ENCODE measurements at regions not wholly inside any gene's neighbourhood (a gene's known extent, or its start where the extent isn't known, plus 50 kb on each side); places are given as distances from the start of the nearest gene placed in this dataset.

GRCh38 chr14:106811162-106811561 lies 1284.8 kb downstream of the TMEM121 start:
- DNase-seq (ENCODE audit: extremely low read depth, low read depth), result no peak
- no peak for TF ChIP-seq CTCF (IDR thresholded peaks at IDR 0.05; ENCODE audit: low read depth, low read length, missing control alignments)
- H3K4me3 ChIP-seq (replicated peaks; ENCODE audit: low read depth, low read length), result no peak overlapping the region

GRCh38 chr14:106812788-106813476 lies 1286.5 kb downstream of the TMEM121 start:
- no peak overlapping the region for H3K4me3 ChIP-seq (replicated peaks; ENCODE audit: low read depth, low read length)
- DNase-seq (ENCODE audit: extremely low read depth, low read depth), result no peak
- TF ChIP-seq CTCF (IDR thresholded peaks at IDR 0.05; ENCODE audit: low read depth, low read length, missing control alignments), result no peak

GRCh38 chr14:106813477-106813823 lies 1287.1 kb downstream of the TMEM121 start:
- TF ChIP-seq CTCF (IDR thresholded peaks at IDR 0.05; ENCODE audit: low read depth, low read length, missing control alignments), result no peak
- no peak overlapping the region for H3K4me3 ChIP-seq (replicated peaks; ENCODE audit: low read depth, low read length)
- no peak for DNase-seq (ENCODE audit: extremely low read depth, low read depth)

GRCh38 chr14:106820119-106820518 lies 1293.7 kb downstream of the TMEM121 start:
- no peak for TF ChIP-seq CTCF (IDR thresholded peaks at IDR 0.05; ENCODE audit: low read depth, low read length, missing control alignments)
- no peak overlapping the region for H3K4me3 ChIP-seq (replicated peaks; ENCODE audit: low read depth, low read length)
- no peak for DNase-seq (ENCODE audit: extremely low read depth, low read depth)

- DNase-seq (ENCODE audit: extremely low read depth, low read depth), result no peak
- no peak for TF ChIP-seq CTCF (IDR thresholded peaks at IDR 0.05; ENCODE audit: low read depth, low read length, missing control alignments)
- H3K4me3 ChIP-seq (replicated peaks; ENCODE audit: low read depth, low read length), result no peak overlapping the region
These were observed 1294.7 kb downstream of the TMEM121 start for GRCh38 chr14:106821119-106821518.

GRCh38 chr14:106822905-106823304 lies 1296.5 kb downstream of the TMEM121 start:
- no peak for DNase-seq (ENCODE audit: extremely low read depth, low read depth)
- H3K4me3 ChIP-seq (replicated peaks; ENCODE audit: low read depth, low read length), result no peak overlapping the region
- TF ChIP-seq CTCF (IDR thresholded peaks at IDR 0.05; ENCODE audit: low read depth, low read length, missing control alignments), result no peak

GRCh38 chr14:106823552-106823951 lies 1297.2 kb downstream of the TMEM121 start:
- TF ChIP-seq CTCF (IDR thresholded peaks at IDR 0.05; ENCODE audit: low read depth, low read length, missing control alignments), result no peak
- no peak for DNase-seq (ENCODE audit: extremely low read depth, low read depth)
- no peak overlapping the region for H3K4me3 ChIP-seq (replicated peaks; ENCODE audit: low read depth, low read length)

Measured in HFF-Myc (cell line).